Keratinocyte (primary cell): ENCODE measurements at regions not wholly inside any gene's neighbourhood (a gene's known extent, or its start where the extent isn't known, plus 50 kb on each side); places are given as distances from the start of the nearest gene placed in this dataset.
"Not testable (repeated sequence)": the region's sequence is repeated elsewhere in the genome, so short reads cannot be mapped to it uniquely, and the experiment has no call there.

ENCODE experiments used
- DNase-seq: peaks from one replicate; pipeline ENCODE4 v3.0.0-alpha.2; 2011; ENCODE audit warnings: low read depth, missing footprints, low spot score
- FAIRE-seq: peaks from 2 replicates; lab custom pipeline; 2011; peaks lifted over from hg19 to GRCh38; lab: Jason Lieb, UNC
- H2AFZ ChIP-seq: 2 replicates; pipeline ENCODE4 v1.6.0; 2012; ENCODE audit warnings: low read length, control low read depth, inconsistent platforms; ENCODE audit not compliant: control insufficient read depth
- H3K27ac ChIP-seq: 2 replicates; pipeline ENCODE4 v1.5.1; 2011; ENCODE audit warnings: low read length; ENCODE audit not compliant: control insufficient read depth, insufficient read depth
- H3K27me3 ChIP-seq: 3 replicates; pipeline ENCODE4 v1.6.0; 2011; ENCODE audit warnings: low read length; ENCODE audit not compliant: control insufficient read depth, insufficient read depth; ENCODE audit errors: extremely low read depth
- H3K36me3 ChIP-seq, 2 experiments: 2 replicates in 1 of 2; 3 replicates in 1 of 2; pipeline ENCODE4 v1.5.1; 2011; ENCODE audit warnings: low read length in 2 of 2, mild to moderate bottlenecking in 1 of 2; ENCODE audit not compliant: control insufficient read depth in 2 of 2, insufficient read depth in 2 of 2; ENCODE audit errors: extremely low read depth in 1 of 2
- H3K4me1 ChIP-seq: 3 replicates; pipeline ENCODE4 v1.5.1; 2011; ENCODE audit warnings: low read length; ENCODE audit not compliant: control insufficient read depth, insufficient read depth; ENCODE audit errors: extremely low read depth
- H3K4me2 ChIP-seq: 3 replicates; pipeline ENCODE4 v1.6.0; 2011; ENCODE audit warnings: low read depth, low read length; ENCODE audit not compliant: control insufficient read depth, insufficient read depth; ENCODE audit errors: extremely low read depth
- H3K4me3 ChIP-seq, 3 experiments: fragments of 200-600 bp in 1 of 3; sonication (generic) in 1 of 3; 2 replicates in 2 of 3; 3 replicates in 1 of 3; pipeline ENCODE4 v1.5.1; 2011 to 2016; ENCODE audit warnings: low read length in 3 of 3, mild to moderate bottlenecking in 3 of 3, control low read depth in 2 of 3, inconsistent platforms in 1 of 3, low read depth in 1 of 3, mixed read lengths in 1 of 3, mixed run types in 1 of 3, moderate library complexity in 1 of 3; ENCODE audit not compliant: control insufficient read depth in 2 of 3, insufficient read depth in 2 of 3; ENCODE audit errors: extremely low read depth in 1 of 3
- H3K79me2 ChIP-seq: 2 replicates; pipeline ENCODE4 v1.6.0; 2012; ENCODE audit warnings: low read length; ENCODE audit not compliant: control insufficient read depth, insufficient read depth
- H3K9ac ChIP-seq: 3 replicates; pipeline ENCODE4 v1.6.0; 2011; ENCODE audit warnings: low read length; ENCODE audit not compliant: control insufficient read depth, insufficient read depth; ENCODE audit errors: extremely low read depth
- H3K9me1 ChIP-seq: 3 replicates; pipeline ENCODE4 v1.6.0; 2011; ENCODE audit warnings: low read length; ENCODE audit not compliant: control insufficient read depth, insufficient read depth; ENCODE audit errors: extremely low read depth
- H3K9me3 ChIP-seq: 2 replicates; pipeline ENCODE4 v1.5.1; 2012; ENCODE audit warnings: low read depth, low read length; ENCODE audit not compliant: control insufficient read depth
- H4K20me1 ChIP-seq: 3 replicates; pipeline ENCODE4 v1.6.0; 2011; ENCODE audit warnings: low read length; ENCODE audit not compliant: control insufficient read depth, insufficient read depth; ENCODE audit errors: extremely low read depth
- CTCF ChIP-seq, 3 experiments: IDR thresholded peaks in 1 of 3; conservative IDR thresholded peaks in 1 of 3; optimal IDR thresholded peaks in 1 of 3; 2 replicates in 2 of 3; 3 replicates in 1 of 3; pipeline versions ENCODE3 to v1.5.1; 2011; ENCODE audit warnings: low read length in 3 of 3, mild to moderate bottlenecking in 3 of 3, moderate library complexity in 2 of 3, control low read depth in 1 of 3, inconsistent platforms in 1 of 3; ENCODE audit not compliant: insufficient read depth in 2 of 3; ENCODE audit errors: extremely low read depth in 1 of 3
- EZH2 ChIP-seq: IDR thresholded peaks from one replicate; pipeline ENCODE4 v1.6.1; 2012; ENCODE audit warnings: inconsistent platforms, mild to moderate bottlenecking, low read length, moderate library complexity
- dilution Hi-C: fragments of 300-500 bp; cut with MboI; formaldehyde crosslinking; loops from one replicate; pipeline ENCODE4 v1.7.0; 2020; ENCODE audit warnings: low sequenced_read_pairs; ENCODE audit not compliant: extremely low pct_ligation_motif_present

DNA sequence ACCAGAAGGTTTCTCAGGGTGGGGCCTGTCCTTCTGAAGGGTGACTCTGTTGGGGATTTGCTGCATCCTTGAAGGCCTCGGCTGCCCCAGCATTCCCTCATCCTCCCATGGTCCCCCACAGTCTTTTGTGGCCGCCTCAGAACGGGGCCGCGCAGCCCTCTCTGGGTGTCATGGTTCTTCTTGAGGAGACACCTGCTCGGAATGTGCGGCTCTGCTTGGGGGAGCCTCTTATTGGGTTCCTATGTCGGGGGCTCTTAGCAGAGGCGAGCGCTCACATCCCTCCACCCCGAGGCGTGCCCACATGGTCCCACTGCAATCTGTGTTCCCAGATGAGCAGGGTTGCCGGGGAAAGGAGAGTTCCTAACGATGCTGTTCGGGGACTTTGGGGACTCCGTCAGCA, 1008.4 kb downstream of the BRD1 start:
- Histone ChIP-seq H3K27me3 (no peaks in the 10 kb centered on the region), H4K20me1 (no peaks in the 10 kb centered on the region), H3K4me1 (no peaks in the 10 kb centered on the region), H3K4me2 (no peak overlapping the region), H3K27ac (no peak overlapping the region), H3K4me3 (no peak overlapping the region), H3K9ac (no peak overlapping the region), H3K9me3 (peaks cover 14% of the 10 kb centered on the region), H3K79me2 (no peaks in the 10 kb centered on the region), H3K9me1 (no peaks in the 10 kb centered on the region), H3K36me3 (no peaks in the 10 kb centered on the region), H2AFZ (no peak overlapping the region)
- TF ChIP-seq EZH2 (no peak), CTCF (optimal IDR thresholded peaks at IDR 0.05 in 1 of 3, IDR thresholded peaks at IDR 0.05 in 1 of 3, conservative IDR thresholded peaks at IDR 0.05 in 1 of 3; ENCODE audit: extremely low read depth in 1 of 3, insufficient read depth in 2 of 3, low read length in 3 of 3) (no peak)
- FAIRE-seq = no peak
- dilution Hi-C loops = no loop called here
- no peak for DNase-seq

DNA sequence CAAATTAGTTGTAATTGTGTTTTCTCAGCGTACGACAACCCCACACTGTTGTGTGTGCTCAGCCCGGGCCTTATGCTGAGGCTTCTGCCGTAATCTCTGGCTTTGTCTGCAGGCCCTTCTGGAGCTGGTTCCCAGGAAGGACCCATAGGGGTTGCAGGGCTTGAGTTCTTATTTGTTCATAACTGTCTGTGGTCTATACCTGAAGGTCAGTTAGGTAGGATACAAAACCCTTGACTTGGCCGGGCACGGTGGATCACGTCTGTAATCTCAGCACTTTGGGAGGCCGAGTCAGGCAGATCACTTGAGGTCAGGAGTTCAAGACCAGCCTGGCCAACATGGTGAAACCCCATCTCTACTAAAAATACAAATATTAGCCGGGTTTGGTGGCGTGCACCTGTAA, 1010.2 kb downstream of the BRD1 start:
- not testable (repeated sequence) for FAIRE-seq
- H3K9me3 ChIP-seq = peaks cover 14% of the 10 kb centered on the region

DNA sequence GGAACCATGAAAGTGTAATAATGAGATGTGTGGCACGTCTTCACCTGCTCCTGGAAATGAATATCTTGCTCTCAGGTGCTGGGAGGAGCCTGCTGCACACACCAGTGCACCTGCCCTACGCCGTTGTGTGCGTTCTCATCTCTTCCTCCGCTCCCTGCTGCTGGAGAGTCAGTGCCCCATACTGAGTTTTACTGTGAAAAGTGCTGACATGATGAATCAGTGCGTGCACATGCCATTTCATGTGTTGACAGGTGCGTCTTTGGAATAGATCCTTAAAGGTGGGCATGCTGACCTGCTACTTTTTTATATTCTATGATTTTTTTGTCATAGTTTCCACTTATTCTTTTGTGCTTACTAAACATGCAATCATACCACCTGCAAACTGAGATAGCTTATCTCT, 1015.8 kb downstream of the BRD1 start:
- no peaks in the 10 kb centered on the region for H4K20me1 ChIP-seq
- no peaks in the 10 kb centered on the region for H3K9me1 ChIP-seq
- TF ChIP-seq EZH2 (no peak), CTCF (optimal IDR thresholded peaks at IDR 0.05 in 1 of 3, IDR thresholded peaks at IDR 0.05 in 1 of 3, conservative IDR thresholded peaks at IDR 0.05 in 1 of 3; ENCODE audit: extremely low read depth in 1 of 3, insufficient read depth in 2 of 3, low read length in 3 of 3) (no peak)
- FAIRE-seq = no peak
- no peaks in the 10 kb centered on the region for H3K4me1 ChIP-seq
- H3K27me3 ChIP-seq = no peaks in the 10 kb centered on the region
- no peak overlapping the region for H3K4me2 ChIP-seq
- no peak overlapping the region for H2AFZ ChIP-seq
- no peaks in the 10 kb centered on the region for H3K36me3 ChIP-seq
- DNase-seq = no peak
- no peak overlapping the region for H3K9ac ChIP-seq
- dilution Hi-C loops = no loop called here
- H3K27ac ChIP-seq = no peak overlapping the region
- H3K9me3 ChIP-seq = peaks cover 2% of the 10 kb centered on the region
- H3K4me3 ChIP-seq = no peak overlapping the region
- H3K79me2 ChIP-seq = no peaks in the 10 kb centered on the region

More for the DNA sequence above, 1010.2 kb downstream of the BRD1 start:
- H3K4me2 ChIP-seq, DNase-seq, H3K27me3 ChIP-seq, dilution Hi-C loops, H2AFZ ChIP-seq, H4K20me1 ChIP-seq, H3K9me1 ChIP-seq, H3K79me2 ChIP-seq, H3K4me1 ChIP-seq, H3K4me3 ChIP-seq, H3K9ac ChIP-seq, H3K36me3 ChIP-seq, H3K27ac ChIP-seq: not testable (repeated sequence)
